GM13976 (cell line): ENCODE measurements at regions not wholly inside any gene's neighbourhood (a gene's known extent, or its start where the extent isn't known, plus 50 kb on each side); places are given as distances from the start of the nearest gene placed in this dataset.

Experiments
- DNase-seq: peaks from one replicate; pipeline ENCODE4 v3.0.0; 2012; ENCODE audit warnings: low spot score
- CTCF ChIP-seq: IDR thresholded peaks from 2 replicates; pipeline ENCODE4 v1.5.1; 2012; ENCODE audit warnings: borderline replicate concordance, mild to moderate bottlenecking; ENCODE audit not compliant: insufficient read depth; ENCODE audit errors: extremely low read depth, missing control alignments, control extremely low read depth
- in situ Hi-C: fragments of 300-500 bp; cut with MboI; formaldehyde crosslinking; loops from one replicate; pipeline ENCODE4 v1.12.0; 2022; ENCODE audit warnings: low sequenced_read_pairs, mixed read lengths, inconsistent platforms; ENCODE audit not compliant: unreplicated experiment

GRCh38 chr5:61881821-61882487 lies 424.1 kb upstream of the KIF2A start:
- no peak for DNase-seq
- in situ Hi-C loops, result no loop called here
- no peak for TF ChIP-seq CTCF

DNA sequence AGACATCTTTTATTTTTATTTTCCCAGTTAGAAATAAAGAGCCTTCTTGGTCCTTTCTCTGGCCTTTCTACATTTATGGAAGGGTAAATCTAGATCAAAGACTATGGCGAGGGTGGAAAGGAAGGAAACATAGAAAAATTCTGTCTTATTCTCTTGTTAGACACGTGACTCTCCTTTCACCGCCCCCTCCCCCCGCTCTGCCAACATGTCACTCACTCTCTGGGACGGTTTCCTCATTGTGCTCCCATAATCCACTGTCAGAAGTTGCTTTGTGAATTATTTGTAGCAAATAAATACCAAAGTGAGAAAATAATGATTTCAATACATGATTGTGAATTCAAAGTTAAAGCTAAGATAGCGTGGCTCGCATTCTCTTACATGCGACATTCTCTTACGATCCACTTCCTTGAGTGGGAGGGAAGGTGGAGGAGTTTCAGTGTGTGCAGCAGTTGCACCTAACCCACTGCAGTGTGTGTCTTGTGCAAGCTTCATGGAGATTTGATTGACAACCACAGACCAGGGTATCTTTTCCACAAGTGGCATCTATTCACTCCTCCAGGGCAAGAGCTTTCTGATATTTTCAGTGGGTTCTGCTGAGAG lies 423.0 kb upstream of the KIF2A start:
- no peak for TF ChIP-seq CTCF
- no peak for DNase-seq
- in situ Hi-C loops, result no loop called here

DNA sequence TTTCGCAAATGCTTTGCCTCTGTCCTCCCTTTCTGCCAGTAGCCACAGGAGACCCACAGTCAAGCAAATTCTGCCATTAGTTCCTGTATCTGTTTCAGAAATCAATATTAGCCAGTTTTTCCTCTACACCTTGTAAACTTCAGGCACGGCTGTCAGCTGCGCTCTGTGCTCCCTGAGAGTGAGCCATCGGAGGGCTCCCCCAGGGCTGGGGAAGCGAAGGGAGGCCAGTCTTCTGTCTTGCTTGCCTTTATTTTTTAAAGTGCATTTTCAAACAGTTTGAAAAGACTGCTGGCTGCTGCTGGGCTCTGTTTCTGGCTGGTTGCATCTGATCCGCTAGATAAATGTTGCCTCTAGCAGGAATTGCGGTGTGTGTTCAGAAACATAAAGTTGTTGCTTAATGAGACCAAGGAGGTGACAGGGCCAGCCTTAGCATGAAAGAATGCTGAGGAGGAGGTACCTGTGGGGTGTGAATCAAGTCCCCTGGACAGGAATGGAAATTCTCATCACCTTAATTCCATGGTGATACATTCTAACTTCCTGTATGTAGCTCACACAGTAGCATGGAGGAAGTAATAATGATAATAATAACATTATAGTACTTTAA lies 421.7 kb upstream of the KIF2A start:
- no peak for DNase-seq
- in situ Hi-C loops, result no loop called here
- no peak for TF ChIP-seq CTCF

- TF ChIP-seq CTCF, result no peak
- no peak for DNase-seq
- in situ Hi-C loops, result no loop called here
These were observed 419.8 kb upstream of the KIF2A start for GRCh38 chr5:61886214-61886613.

GRCh38 chr5:61887271-61887670 lies 418.7 kb upstream of the KIF2A start:
- no peak for DNase-seq
- TF ChIP-seq CTCF, result no peak
- in situ Hi-C loops, result no loop called here

DNA sequence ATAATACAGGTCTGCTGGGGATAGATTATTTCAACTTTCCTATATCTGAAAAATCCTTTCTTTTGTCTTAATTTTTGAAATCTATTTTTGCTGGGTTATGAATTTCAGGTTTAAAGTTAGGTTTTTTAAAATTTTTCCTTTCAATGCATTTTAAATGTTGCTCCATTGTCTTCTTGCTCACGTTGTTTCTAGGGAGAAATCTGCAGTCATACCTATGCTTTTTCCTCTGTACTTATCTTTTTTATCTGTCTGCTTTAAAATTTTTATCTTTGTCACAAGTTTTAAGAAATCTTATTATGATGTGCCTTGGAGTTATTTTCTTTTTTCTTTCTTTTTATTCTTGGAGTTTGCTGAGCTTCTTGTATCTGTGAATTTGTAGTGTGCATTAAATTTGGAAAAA lies 412.0 kb upstream of the KIF2A start:
- in situ Hi-C loops, result no loop called here

More for the DNA sequence above, 412.0 kb upstream of the KIF2A start:
- DNase-seq, result no peak
- TF ChIP-seq CTCF, result no peak
